Hypothalamus (tissue), 51 donors: ENCODE measurements at regions not wholly inside any gene's neighbourhood (a gene's known extent, or its start where the extent isn't known, plus 50 kb on each side); places are given as distances from the start of the nearest gene placed in this dataset.
"Not testable (repeated sequence)": the region's sequence is repeated elsewhere in the genome, so short reads cannot be mapped to it uniquely, and the experiment has no call there.

Experiments
- DNase-seq, 51 donors: peaks; one replicate each; lab custom pipeline; 2025; lab: John Stamatoyannopoulos, UW

- no peak for DNase-seq
Measured at GRCh38 chr10:131034451-131034850, 277.1 kb downstream of the TCERG1L start.

- DNase-seq = no peak
Measured at GRCh38 chr10:131035779-131036178, 275.7 kb downstream of the TCERG1L start.

DNA sequence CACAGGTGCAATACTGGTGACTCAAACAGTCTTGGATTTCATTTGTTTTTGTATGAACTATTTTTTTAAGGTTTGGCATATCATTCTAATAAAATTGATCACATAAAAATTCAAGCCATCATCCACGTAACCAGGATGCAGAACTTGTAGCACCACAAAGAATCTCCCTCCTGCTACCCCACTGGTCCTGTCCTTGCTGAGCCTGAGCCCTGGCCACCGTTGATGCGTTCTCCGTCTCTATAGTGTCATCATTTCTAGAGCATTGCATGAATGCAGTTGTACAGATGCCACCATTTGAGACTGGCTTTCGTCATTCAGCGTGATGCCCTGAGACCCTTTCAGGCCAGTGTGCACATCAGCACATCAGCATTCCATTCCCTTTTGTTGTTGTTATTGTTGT, 273.5 kb downstream of the TCERG1L start:
- no peak for DNase-seq

- DNase-seq = no peak
Measured at GRCh38 chr10:131041031-131041430, 270.5 kb downstream of the TCERG1L start.

DNA sequence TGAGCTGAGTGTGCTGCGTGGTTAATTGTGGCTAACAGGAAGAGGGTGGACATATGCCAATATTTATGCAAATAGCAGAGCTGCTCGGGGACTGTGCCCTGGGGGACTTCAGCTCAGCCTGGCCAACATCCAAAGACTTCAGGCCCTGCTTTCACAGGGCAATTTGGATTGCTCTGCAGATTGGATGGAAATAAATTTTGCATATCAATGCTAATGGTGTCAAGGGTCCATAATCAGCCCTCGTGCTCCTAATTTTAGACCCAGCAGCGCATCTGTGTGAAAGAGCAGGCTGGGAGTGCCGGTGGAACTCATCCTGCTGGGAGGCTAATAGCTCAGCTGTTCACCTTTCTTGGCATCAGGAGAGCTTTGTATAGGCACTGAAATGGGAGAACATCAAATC, 270.1 kb downstream of the TCERG1L start:
- DNase-seq = peak in 2 of 51 donors; percentile 5 to 7

DNA sequence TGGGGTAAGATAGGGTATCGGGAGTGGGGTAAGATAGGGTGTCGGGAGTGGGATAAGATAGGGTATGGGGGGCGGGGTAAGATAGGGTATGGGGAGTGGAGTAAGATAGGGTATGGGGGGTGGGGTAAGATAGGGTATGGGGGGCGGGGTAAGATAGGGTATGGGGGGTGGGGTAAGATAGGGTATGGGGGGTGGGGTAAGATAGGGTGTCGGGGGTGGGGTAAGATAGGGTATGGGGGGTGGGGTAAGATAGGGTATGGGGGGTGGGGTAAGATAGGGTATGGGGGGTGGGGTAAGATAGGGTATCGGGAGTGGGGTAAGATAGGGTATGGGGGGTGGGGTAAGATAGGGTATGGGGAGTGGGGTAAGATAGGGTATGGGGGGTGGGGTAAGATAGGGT, 269.5 kb downstream of the TCERG1L start:
- not testable (repeated sequence) for DNase-seq
